ENCODE measurements at regions not wholly inside any gene's neighbourhood (a gene's known extent, or its start where the extent isn't known, plus 50 kb on each side); places are given as distances from the start of the nearest gene placed in this dataset.

- Mint-ChIP-seq H3K4me3 (ENCODE audit: unreplicated experiment) (no peak overlapping the region), H3K27me3 (ENCODE audit: insufficient read depth, unreplicated experiment) (peaks cover 15% of the 10 kb centered on the region), H3K4me1 (ENCODE audit: insufficient read depth, unreplicated experiment) (no peaks in the 10 kb centered on the region), H3K9me3 (ENCODE audit: unreplicated experiment) (no peaks in the 10 kb centered on the region), H3K27ac (ENCODE audit: low read depth, unreplicated experiment) (no peak overlapping the region), H3K36me3 (ENCODE audit: insufficient read depth, unreplicated experiment) (no peaks in the 10 kb centered on the region)
- DNase-seq (ENCODE audit: unreplicated experiment): no peak
- BruUV-seq (replicated peaks): no TSS peak
- intact Hi-C loops (cut with micrococcal nuclease): no loop called here
- POLR2A ChIA-PET: interaction anchor here (0.6 to 1.0 kb wide), 2 partner anchors 15 to 253 kb away, joined by 3 read pairs; no protein-coding TSS in a partner anchor
- TF ChIP-seq CTCF (IDR thresholded peaks at IDR 0.05; ENCODE audit: unreplicated experiment): no peak
- CTCF ChIA-PET: no interaction called here
These were observed 141.7 kb upstream of the COPS8 start for GRCh38 chr2:236943841-236944513.

GRCh38 chr2:236944561-236944960, 141.1 kb upstream of the COPS8 start:
- Mint-ChIP-seq H3K4me3 (ENCODE audit: unreplicated experiment) (no peak overlapping the region), H3K4me1 (ENCODE audit: insufficient read depth, unreplicated experiment) (no peaks in the 10 kb centered on the region), H3K36me3 (ENCODE audit: insufficient read depth, unreplicated experiment) (no peaks in the 10 kb centered on the region), H3K9me3 (ENCODE audit: unreplicated experiment) (no peaks in the 10 kb centered on the region), H3K27ac (ENCODE audit: low read depth, unreplicated experiment) (no peak overlapping the region), H3K27me3 (ENCODE audit: insufficient read depth, unreplicated experiment) (peaks cover 15% of the 10 kb centered on the region)
- BruUV-seq (replicated peaks): no TSS peak
- intact Hi-C loops (cut with micrococcal nuclease): no loop called here
- CTCF ChIA-PET: no interaction called here
- no peak for TF ChIP-seq CTCF (IDR thresholded peaks at IDR 0.05; ENCODE audit: unreplicated experiment)
- POLR2A ChIA-PET: interaction anchor here (0.6 to 1.0 kb wide), 2 partner anchors 16 to 254 kb away, joined by 3 read pairs; no protein-coding TSS in a partner anchor
- no peak for DNase-seq (ENCODE audit: unreplicated experiment)

GRCh38 chr2:236945431-236946016, 140.2 kb upstream of the COPS8 start:
- no TSS peak for BruUV-seq (replicated peaks)
- no peak for DNase-seq (ENCODE audit: unreplicated experiment)
- no peak for TF ChIP-seq CTCF (IDR thresholded peaks at IDR 0.05; ENCODE audit: unreplicated experiment)
- H3K9me3 Mint-ChIP-seq (ENCODE audit: unreplicated experiment): no peaks in the 10 kb centered on the region
- ChIA-PET CTCF (no interaction called here), POLR2A (no interaction called here)
- H3K36me3 Mint-ChIP-seq (ENCODE audit: insufficient read depth, unreplicated experiment): no peaks in the 10 kb centered on the region
- peaks cover 15% of the 10 kb centered on the region for H3K27me3 Mint-ChIP-seq (ENCODE audit: insufficient read depth, unreplicated experiment)
- H3K4me3 Mint-ChIP-seq (ENCODE audit: unreplicated experiment): no peak overlapping the region
- no peaks in the 10 kb centered on the region for H3K4me1 Mint-ChIP-seq (ENCODE audit: insufficient read depth, unreplicated experiment)
- H3K27ac Mint-ChIP-seq (ENCODE audit: low read depth, unreplicated experiment): no peak overlapping the region
- intact Hi-C loops (cut with micrococcal nuclease): no loop called here

GRCh38 chr2:236946871-236947270, 138.8 kb upstream of the COPS8 start:
- Mint-ChIP-seq H3K27ac (ENCODE audit: low read depth, unreplicated experiment) (no peak overlapping the region), H3K4me1 (ENCODE audit: insufficient read depth, unreplicated experiment) (no peaks in the 10 kb centered on the region), H3K4me3 (ENCODE audit: unreplicated experiment) (no peak overlapping the region), H3K27me3 (ENCODE audit: insufficient read depth, unreplicated experiment) (peaks cover 15% of the 10 kb centered on the region), H3K9me3 (ENCODE audit: unreplicated experiment) (peaks cover 7% of the 10 kb centered on the region), H3K36me3 (ENCODE audit: insufficient read depth, unreplicated experiment) (no peaks in the 10 kb centered on the region)
- POLR2A ChIA-PET: interaction anchor here (1.1 kb wide), 1 partner anchor 12 kb away, joined by 4 read pairs; no protein-coding TSS in a partner anchor
- no peak for TF ChIP-seq CTCF (IDR thresholded peaks at IDR 0.05; ENCODE audit: unreplicated experiment)
- intact Hi-C loops (cut with micrococcal nuclease): no loop called here
- BruUV-seq (replicated peaks): no TSS peak
- no peak for DNase-seq (ENCODE audit: unreplicated experiment)
- CTCF ChIA-PET: no interaction called here

All from MCF 10A (cell line).